DND-41 (cell line): ENCODE measurements at regions not wholly inside any gene's neighbourhood (a gene's known extent, or its start where the extent isn't known, plus 50 kb on each side); places are given as distances from the start of the nearest gene placed in this dataset.

Experiments
- CTCF ChIP-seq: IDR thresholded peaks from 2 replicates; pipeline ENCODE4 v1.5.1; 2012; ENCODE audit warnings: borderline replicate concordance, low read length, moderate library complexity, mild to moderate bottlenecking; ENCODE audit not compliant: poor library complexity, severe bottlenecking; ENCODE audit errors: extremely low read depth
- EZH2 ChIP-seq: IDR thresholded peaks from 3 replicates; pipeline ENCODE4 v1.6.1; 2012; ENCODE audit warnings: borderline replicate concordance, low read depth, mild to moderate bottlenecking, moderate library complexity, low read length, inconsistent platforms; ENCODE audit not compliant: severe bottlenecking

GRCh38 chr6:15974817-15975216, 154.1 kb upstream of the MYLIP start:
- TF ChIP-seq CTCF (no peak), EZH2 (no peak)
